GM18519 (cell line): ENCODE measurements at regions not wholly inside any gene's neighbourhood (a gene's known extent, or its start where the extent isn't known, plus 50 kb on each side); places are given as distances from the start of the nearest gene placed in this dataset.
"Not testable (repeated sequence)": the region's sequence is repeated elsewhere in the genome, so short reads cannot be mapped to it uniquely, and the experiment has no call there.

Source experiments
- ATAC-seq: cut with Tn5 transposase; IDR thresholded peaks from one replicate; pipeline ENCODE4 v1.9.1; 2021; ENCODE audit warnings: mild to moderate bottlenecking, moderate library complexity; ENCODE audit not compliant: unreplicated experiment, low FRiP score

DNA sequence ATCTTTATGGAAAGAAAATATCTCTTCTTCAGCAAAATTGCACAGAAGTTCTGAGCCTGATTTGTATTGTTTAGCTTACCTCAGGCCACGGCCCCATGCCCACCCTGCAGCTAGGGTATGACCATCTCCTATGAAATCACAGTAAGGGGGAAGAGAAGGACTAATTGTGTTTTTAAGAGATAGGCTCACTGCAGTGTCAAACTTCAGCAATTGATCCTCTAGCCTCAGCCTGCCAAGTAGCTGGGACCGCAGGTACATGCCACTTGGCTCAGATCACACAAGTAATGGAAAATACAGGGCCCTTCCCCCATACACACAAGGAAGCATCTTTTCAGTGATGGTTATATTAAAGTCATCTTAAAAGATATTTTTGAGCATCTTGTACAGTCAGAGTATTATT lies 60.0 kb downstream of the DMAC1 start:
- ATAC-seq, result no peak

DNA sequence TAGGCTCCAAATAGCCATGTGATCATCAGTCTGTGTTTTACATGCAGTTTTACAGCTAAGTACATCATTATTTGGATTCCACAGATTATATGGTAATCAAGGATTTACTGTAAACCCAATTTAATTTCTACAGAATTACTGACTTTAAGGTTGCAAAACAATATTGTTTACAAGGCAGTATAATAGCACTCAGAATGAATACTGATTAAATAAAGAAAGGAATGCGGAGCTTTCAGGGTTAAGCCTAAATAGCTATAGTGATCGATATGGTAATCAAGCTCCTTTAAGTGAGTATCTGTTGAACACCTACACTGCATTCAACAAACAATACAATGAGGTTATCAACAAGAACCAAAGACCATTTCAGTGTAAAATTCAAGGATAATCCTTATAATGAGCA lies 64.3 kb downstream of the DMAC1 start:
- no peak for ATAC-seq

DNA sequence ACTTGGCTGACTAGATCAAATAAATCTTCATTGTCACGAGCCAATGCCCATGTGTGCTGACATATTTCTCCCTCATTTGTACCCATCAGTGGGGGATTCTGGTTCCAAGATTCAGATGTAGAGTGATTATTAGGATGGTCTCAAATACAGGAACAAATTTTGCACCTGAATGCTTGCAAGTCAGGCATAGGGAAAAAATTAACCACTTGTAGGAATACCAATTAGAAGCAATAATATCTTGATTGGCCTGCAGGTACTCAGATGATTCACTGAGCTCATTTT lies 69.5 kb downstream of the DMAC1 start:
- ATAC-seq, result no peak

DNA sequence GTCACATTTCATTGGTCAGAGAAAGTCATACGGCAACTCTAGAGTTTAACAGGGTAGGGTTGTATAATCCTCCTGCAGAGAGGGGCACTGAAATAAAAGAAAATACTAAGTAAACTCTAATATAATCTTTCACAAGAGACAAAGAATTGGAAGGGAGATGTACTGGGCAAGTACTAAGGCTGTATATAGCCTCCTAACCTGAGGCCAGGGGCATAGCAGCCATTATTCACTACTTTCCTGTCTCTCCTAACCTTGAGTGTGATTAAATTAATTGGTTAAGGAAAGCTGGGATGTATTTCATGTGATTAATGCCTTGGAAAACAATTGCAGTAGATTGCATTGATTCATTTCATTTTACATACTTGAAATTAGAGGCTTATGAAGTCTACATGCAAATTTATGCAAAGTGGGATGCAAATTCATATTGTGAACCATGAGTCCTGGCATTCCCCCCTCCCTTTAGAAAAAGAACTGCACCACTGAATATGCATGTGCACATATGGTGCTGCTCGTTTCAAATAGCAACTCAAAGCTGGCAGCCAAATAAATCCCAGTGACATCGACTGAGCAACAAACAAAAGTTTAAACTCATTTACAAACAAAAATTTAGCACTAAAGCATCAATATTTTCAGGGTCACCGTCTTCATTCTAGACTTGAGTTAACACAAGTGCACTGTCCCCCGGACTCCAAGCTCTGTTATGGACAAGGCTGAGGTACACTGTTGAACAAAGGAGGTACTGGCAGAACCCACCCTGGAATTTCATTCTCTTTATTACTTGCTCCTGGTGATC lies 70.0 kb downstream of the DMAC1 start:
- ATAC-seq, result no peak

DNA sequence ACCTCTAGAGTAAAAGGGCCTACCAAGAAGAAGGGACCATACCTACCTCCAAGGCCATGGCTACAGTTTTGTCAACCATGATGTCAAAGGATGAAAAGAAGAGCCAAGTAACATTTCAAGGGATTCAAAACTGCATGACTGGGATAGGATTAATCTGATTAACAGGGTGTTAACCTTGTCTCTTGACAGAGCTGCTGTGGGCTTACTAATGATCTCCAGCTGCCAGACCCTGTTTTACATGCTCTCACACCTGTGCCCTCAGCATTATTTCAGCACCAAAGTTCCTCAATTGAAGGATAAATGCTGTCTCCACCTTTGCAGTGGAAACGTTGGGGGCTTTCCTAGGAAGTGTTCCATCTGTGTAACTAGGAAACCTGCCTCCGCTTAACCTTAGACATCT lies 78.3 kb downstream of the DMAC1 start:
- no peak for ATAC-seq

DNA sequence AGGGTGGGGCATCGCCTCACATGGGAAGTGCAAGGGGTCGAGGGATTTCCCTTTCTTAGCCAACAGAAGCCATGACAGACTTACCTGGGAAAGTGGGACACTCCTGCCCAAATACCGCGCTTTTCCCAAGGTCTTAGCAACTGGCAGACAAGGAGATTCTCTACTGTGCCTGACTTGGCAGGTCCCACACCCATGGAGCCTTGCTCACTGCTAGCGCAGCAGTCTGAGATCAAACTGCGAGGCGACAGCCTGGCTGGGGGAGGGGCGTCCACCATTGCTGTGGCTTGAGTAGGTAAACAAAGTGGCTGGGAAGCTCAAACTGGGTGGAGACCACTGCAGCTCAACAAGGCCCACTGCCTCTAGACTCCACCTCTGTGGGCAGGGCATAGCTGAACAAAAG lies 86.5 kb downstream of the DMAC1 start:
- ATAC-seq, result not testable (repeated sequence)

DNA sequence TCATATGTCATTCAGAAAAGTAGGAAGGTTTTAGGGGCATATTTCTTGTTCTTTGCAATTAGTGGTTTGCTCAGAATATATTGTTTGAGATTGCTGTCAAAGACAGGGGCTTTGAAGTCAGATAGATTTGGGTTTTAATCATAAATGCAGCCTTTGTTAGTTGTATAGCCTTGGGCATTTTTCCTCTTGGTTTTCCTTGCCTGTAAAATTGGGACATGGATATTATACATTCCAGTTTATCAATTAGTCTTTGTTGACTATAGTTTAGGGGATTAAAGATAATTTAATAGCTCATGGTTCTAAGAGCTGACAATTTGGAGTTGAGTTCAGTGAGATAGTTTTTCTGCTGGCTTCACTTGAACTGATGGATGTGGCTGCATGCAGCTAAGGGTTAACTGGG lies 88.9 kb downstream of the DMAC1 start:
- ATAC-seq, result no peak

DNA sequence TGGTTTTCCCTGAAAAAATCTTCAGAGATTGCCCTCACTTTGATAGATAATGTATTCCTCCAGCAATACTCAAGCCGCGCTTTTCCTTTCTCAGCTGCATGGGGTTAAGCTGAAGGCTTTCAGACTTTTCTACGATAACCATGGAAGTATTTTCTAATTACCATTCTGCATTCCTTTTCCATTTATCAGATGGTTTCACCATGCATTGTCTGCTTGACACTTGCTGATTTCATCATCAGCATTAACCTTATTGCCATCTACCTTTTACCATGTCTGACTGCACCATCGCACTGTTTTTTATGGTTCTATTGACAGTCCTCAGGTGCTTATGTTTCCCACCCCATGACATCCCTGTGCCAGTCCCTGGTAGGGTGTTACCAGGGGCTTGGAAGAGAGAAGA lies 91.6 kb downstream of the DMAC1 start:
- ATAC-seq, result no peak

DNA sequence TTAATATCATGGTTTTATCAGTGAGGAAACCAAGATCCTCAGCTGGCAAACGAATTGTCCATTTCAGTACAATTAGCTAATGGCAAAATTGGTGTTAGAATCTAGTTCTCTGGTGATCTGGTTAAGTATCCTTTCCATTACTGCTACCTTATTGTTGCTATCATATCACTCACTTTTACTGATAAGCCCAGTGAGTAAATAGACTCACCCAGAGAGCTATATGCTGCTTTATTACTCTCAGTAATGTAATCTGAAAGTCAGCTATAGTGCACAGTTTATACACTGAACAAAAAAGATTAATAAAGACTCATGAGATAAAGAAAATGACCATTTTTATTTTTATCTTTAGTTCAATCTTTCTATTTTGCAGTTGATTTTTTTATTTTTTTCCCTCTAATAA lies 95.0 kb downstream of the DMAC1 start:
- ATAC-seq, result no peak

DNA sequence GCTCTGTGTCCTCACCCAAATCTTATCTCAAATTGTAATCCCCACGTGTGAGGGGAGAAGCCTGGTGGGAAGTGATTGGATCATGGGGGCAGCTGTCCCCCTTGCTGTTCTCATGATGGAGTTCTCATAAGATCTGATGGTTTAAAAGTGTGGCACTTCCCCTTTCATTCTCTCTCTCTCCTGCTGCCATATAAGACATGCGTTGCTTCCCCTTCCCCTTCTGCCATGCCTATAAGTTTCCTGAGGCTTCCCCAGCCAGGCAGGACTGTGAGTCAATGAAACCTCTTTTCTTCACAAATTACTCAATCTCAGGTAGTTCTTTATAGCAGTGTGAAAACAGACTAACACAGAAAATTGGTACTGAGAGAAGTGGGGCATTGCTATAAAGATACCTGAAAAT lies 107.7 kb downstream of the DMAC1 start:
- ATAC-seq, result no peak

DNA sequence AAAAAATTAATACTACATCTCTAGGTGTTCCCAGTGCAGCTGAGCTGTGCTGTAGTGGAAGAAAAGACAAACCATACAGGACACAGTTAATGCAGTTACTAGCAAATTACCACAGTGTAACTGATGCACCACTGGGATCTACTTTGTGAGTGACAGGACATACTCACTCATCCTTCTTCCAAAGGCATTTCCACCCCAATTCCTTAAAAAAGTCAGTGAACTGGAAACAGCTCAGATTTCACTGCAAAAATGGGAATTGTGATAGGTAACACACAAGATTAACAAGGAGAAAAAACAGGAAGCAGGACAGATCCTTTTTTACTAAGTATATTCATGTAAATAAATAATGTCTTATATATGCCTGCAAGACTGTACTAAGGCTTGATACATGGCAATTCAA lies 109.6 kb downstream of the DMAC1 start:
- ATAC-seq, result no peak

DNA sequence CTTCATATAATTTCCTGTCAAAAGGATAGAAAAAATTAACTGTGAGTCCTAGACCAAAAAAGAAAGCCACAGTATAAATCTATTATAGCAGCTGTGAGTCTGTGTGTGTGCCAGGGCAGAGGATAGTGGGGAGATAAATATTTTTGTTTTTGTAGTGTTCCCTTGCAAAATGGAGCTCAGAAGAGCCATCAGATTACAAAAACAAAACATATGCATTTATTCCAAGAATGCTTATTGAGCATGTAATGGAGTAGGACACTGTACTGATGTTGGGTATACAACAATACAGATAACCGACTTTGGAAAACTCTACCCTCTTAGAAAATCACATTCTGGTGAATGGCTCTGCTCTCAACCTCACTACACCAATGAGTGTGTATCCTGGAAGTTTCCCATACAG lies 111.0 kb downstream of the DMAC1 start:
- no peak for ATAC-seq

DNA sequence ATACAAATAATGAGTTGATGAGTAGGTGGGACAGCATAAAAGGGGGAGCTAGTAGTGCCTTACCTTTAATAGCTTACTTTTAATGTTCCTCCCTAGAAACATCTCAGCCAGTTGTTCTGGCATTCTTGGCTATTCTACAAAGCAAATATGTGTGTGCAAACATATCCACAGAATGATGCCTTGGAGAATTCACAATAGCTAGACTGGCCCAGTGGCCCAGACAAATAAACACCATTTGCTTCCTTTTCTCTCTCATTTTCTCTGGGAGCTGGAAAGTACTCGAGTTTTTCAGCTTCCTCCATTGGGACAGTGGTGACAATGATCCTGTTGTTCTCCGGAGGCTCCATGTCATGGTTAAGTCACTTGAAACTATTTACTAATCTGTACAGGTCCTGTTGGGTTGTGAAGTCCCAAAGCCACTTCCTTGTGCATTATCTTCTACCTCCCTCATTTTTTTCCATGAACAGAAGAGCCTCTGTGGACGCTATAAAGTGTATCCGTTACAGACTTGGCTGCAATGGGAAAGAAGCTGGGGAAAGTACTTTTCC lies 122.9 kb downstream of the DMAC1 start:
- ATAC-seq, result no peak

DNA sequence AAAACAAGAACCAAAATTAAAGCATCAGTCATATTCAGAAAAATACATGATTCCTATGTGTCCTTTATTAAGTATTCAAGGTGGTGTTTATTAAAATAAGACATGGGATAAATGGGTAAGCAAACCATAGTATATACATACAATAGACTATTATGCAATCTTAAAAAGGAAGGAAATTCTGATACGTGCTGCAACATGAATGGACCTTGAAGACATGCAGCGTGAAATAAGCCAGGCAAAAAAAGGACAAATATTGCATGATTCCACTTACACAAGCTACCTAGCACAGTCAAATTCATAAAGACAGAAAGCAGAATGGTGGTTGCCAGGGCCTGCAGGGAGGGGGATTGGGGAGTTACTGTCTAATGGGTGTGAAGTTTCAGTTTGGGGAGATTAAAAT lies 127.7 kb downstream of the DMAC1 start:
- no peak for ATAC-seq

DNA sequence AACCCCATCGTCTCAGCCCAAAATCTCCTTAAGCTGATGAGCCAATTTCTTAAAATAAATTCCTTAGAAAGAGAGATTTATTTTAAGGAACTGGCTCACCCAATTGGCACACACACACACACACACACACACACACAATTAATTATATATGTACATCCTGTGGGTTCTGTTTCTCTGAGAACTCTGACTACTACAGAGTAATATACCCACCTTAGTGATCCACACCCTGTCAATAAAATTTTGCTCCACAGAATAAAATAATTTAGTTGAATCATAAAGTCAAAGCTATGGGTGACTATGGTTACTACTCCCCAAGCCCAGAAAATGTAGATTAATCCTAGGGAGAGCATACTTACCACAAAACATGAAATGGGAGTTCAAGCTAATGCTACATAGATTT lies 131.0 kb downstream of the DMAC1 start:
- ATAC-seq, result no peak

DNA sequence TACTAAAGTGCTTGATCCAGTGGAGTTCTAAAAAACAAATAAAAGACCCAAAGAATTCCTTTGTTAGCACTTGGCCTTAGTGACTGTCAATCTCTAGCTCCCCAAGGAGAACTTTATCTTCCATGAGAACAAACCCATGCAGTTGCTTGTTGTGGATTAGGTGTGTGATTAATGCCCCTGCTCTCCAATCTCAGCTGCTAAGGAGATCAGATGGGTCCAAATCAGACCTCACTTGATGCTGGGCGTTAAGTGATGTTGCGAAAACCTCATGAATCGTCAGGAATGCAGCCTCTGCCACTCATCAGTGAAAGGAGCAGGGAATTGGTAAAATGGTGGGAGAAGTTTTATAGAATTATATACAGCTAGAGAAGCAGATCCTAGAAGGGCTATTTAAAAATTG lies 133.7 kb downstream of the DMAC1 start:
- no peak for ATAC-seq

DNA sequence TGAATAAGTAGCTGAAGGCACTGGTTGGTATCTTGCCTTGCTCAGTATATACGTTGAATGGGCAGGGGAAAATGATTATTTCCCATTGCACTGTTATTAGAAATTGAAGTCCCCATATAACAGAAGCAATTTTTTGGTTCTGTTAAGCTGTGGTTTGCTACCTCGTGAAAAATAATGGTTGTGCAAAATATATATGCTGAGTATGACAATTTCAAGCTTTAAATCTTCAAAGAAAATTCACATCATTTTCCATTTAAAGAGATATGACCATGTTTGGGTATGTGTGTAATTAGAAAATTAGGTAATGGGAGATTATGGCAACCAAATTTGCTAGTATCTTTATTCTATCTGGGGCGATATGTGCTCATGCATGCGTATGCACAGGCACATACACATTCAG lies 139.8 kb downstream of the DMAC1 start:
- ATAC-seq, result no peak

DNA sequence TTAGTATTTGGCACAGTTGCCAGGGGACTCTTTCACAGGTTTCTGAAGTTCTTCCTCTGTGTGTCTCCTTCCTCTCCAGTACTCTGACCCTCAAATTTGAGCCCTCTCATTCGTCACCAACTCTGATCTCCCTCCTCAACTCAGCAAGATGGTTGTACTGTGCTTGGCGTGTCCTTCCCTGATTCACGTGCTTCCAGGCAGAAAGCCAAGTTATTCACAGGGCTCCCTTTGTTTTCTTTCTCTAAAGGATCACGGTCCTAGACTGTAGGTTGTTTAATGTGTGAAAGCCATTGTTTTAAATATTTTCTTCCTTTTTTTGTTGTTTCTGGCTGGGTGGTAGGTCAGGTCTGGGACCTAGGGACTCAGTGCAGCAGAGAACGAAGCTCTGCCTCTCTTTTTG lies 142.9 kb downstream of the DMAC1 start:
- no peak for ATAC-seq

DNA sequence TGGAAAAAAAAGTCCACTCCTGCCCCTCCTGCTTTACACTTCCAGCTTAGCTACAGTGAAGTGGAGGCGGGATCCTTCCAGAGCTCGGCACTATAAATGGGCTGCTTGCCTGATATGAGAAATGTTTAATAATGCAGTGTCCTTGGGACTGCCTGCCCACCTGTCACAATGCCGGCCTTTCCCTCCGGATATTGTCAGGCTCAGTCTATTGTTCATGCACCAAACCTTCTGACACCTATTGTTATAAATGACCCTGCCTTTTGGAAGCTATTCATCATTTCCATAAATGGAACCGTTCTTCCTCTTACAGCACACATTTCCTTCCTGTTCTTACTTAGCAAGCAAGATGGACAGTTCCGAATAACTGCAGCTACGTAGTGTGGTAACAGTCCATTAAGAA lies 146.3 kb downstream of the DMAC1 start:
- ATAC-seq, result no peak

DNA sequence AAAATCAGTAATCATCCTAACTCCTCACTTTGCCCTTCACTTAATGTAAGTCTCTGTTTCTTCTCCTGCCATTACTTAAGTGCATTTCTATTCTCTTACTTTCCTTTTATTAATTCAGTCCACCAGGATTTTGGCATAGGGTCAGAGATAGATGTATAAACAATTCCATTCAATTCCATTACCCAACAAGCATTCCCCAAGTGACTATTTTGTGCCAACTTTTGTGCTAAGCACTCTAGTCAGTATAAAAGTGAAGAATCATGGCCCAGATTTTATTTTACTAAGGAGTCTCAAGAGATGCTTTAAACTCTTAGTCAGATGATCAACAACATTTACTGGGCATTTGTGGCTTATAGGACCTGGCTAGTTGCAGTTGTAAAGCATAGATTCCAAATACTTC lies 159.3 kb downstream of the DMAC1 start:
- ATAC-seq, result no peak

DNA sequence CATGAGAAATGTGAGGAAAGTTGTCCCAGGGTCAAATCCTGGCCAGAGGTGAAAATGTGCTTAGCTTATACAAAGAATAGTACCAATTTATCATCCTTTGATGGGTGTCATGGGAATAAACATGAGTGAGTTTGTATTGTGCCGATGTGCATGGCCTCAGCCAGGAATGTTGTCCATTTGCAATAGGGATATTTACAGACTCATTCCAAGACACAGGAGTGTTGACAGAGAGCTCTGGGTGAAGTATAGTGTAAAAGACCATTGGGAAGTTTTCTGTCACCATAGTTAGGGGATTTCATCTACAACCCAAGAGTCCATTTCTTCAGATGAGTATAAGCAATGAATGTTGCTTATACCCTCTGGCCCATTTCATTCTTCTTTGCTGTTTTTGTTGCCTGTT lies 160.1 kb downstream of the DMAC1 start:
- no peak for ATAC-seq

DNA sequence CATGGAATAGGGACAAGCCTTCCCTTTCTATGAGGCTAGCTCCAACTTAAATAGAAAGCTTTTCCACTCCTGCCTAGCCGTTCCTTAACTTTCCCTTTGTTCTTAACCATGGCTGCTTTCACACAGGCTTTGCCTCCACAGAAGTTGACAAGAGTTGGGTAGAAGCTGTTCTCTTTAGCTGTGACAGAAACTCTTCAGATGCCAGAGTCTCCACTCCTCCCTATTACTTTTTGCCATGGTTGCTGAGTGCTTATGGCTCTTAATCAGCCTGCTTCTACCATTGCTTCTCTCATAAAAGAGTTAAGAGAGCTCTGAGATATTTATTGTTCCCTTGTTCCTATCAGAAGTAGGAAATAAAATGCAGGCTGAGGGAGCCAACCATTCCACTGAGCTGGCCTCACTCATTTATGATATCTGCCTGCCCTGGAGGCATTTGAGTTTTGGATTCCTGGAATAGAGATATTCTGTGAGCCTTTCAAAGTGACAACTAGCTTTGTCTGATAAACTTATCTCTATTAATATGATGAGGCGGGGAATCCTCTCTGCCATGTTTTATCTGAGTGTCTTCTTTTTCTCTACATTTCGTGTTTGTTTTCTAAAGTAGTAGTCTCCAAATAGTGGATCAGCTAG lies 162.6 kb downstream of the DMAC1 start:
- no peak for ATAC-seq
